ENCODE measurements at regions not wholly inside any gene's neighbourhood (a gene's known extent, or its start where the extent isn't known, plus 50 kb on each side); places are given as distances from the start of the nearest gene placed in this dataset.

DNA sequence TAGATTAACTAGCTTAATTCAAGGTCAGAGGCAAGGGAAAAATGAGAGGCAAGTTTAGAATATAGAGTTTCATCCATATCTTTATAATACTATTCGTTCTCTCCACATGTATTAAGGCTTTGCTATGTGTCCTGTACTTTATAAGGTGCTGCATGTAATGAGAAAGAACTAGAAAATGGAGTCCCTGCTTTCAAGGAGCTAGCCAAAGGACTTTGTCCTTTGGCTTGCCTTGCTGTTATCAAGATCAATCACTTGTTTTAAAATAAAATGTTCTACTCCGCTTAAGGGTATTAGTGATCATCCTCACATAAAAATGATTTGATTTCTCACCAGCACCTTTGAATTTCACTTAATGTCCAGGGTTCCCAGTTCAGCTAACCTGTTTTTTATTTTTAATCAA, 470.9 kb downstream of the WDR72 start:
- Histone ChIP-seq H3K4me2 (replicated peaks; ENCODE audit: extremely low read depth, low read length, poor library complexity, severe bottlenecking) (no peak overlapping the region), H3K4me1 (ENCODE audit: control insufficient read depth in 1 of 2, insufficient read depth in 2 of 2, low read length in 2 of 2) (no peaks in the 10 kb centered on the region), H3K27ac (ENCODE audit: low read depth in 1 of 2, low read length in 2 of 2) (no peak overlapping the region), H3K27me3 (ENCODE audit: control insufficient read depth in 2 of 2, insufficient read depth in 2 of 2, low read length in 2 of 2) (no peaks in the 10 kb centered on the region), H2AFZ (ENCODE audit: insufficient read depth, low read depth, low read length, poor library complexity, severe bottlenecking) (no peak overlapping the region), H3K4me3 (replicated peaks in 1 of 3; ENCODE audit: low read depth in 2 of 3, low read length in 3 of 3) (no peak overlapping the region), H4K20me1 (ENCODE audit: insufficient read depth, low read length) (no peaks in the 10 kb centered on the region), H3K36me3 (replicated peaks in 1 of 2; ENCODE audit: control insufficient read depth in 1 of 2, insufficient read depth in 2 of 2, low read length in 2 of 2) (no peaks in the 10 kb centered on the region), H3K79me2 (ENCODE audit: insufficient read depth, low read length) (no peaks in the 10 kb centered on the region), H3K9me3 (replicated peaks in 1 of 2; ENCODE audit: control insufficient read depth in 1 of 2, insufficient read depth in 1 of 2, low read length in 2 of 2) (peaks cover 0 to 2% of the 10 kb centered on the region in 2 donors), H3K9ac (ENCODE audit: insufficient read depth, low read length, poor library complexity, severe bottlenecking) (no peak overlapping the region)
- intact Hi-C loops (cut with micrococcal nuclease): no loop called here
- no peak for DNase-seq
- H3K4me1 Mint-ChIP-seq: no peaks in the 10 kb centered on the region
- no peak overlapping the region for H3K27ac Mint-ChIP-seq
- TF ChIP-seq, protein P1, sequence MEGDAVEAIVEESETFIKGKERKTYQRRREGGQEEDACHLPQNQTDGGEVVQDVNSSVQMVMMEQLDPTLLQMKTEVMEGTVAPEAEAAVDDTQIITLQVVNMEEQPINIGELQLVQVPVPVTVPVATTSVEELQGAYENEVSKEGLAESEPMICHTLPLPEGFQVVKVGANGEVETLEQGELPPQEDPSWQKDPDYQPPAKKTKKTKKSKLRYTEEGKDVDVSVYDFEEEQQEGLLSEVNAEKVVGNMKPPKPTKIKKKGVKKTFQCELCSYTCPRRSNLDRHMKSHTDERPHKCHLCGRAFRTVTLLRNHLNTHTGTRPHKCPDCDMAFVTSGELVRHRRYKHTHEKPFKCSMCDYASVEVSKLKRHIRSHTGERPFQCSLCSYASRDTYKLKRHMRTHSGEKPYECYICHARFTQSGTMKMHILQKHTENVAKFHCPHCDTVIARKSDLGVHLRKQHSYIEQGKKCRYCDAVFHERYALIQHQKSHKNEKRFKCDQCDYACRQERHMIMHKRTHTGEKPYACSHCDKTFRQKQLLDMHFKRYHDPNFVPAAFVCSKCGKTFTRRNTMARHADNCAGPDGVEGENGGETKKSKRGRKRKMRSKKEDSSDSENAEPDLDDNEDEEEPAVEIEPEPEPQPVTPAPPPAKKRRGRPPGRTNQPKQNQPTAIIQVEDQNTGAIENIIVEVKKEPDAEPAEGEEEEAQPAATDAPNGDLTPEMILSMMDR (IDR thresholded peaks at IDR 0.05): no peak
- no peaks in the 10 kb centered on the region for H3K27me3 Mint-ChIP-seq (ENCODE audit: low read depth in 3 of 3)
- no peaks in the 10 kb centered on the region for H3K36me3 Mint-ChIP-seq
- no peak overlapping the region for H3K4me3 Mint-ChIP-seq
- no CpG with 5 or more reads among the region's 2 CpGs for WGBS (ENCODE audit: insufficient coverage)
- peaks cover 0 to 5% (median 0%) of the 10 kb centered on the region in 7 donors for H3K9me3 Mint-ChIP-seq

DNA sequence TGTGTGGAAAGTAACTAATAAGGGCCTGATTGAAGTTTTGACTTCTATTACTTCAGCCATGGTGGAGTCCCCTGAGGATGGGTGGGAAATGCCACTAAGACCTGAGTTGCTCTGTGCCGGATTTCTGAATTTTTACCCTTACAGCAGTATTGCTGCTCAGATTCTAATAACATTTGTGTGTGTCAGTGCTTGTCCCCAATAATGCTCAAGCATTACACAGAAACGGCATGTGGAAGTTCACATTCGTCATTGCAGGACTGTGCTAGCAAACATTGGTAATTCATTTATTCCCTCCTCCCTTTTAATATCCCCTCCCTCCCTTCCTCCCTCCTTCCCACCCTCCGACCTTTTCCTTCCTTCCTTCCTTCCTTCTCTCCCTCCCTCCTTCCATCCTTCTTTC, 484.5 kb upstream of the ONECUT1 start:
- Histone ChIP-seq H3K27me3 (ENCODE audit: control insufficient read depth in 2 of 2, insufficient read depth in 2 of 2, low read length in 2 of 2) (no peaks in the 10 kb centered on the region), H3K36me3 (replicated peaks in 1 of 2; ENCODE audit: control insufficient read depth in 1 of 2, insufficient read depth in 2 of 2, low read length in 2 of 2) (no peaks in the 10 kb centered on the region), H3K79me2 (ENCODE audit: insufficient read depth, low read length) (no peaks in the 10 kb centered on the region), H3K9ac (ENCODE audit: insufficient read depth, low read length, poor library complexity, severe bottlenecking) (no peak overlapping the region), H2AFZ (ENCODE audit: insufficient read depth, low read depth, low read length, poor library complexity, severe bottlenecking) (no peak overlapping the region), H3K9me3 (replicated peaks in 1 of 2; ENCODE audit: control insufficient read depth in 1 of 2, insufficient read depth in 1 of 2, low read length in 2 of 2) (peaks cover 0 to 2% of the 10 kb centered on the region in 2 donors), H4K20me1 (ENCODE audit: insufficient read depth, low read length) (no peaks in the 10 kb centered on the region), H3K4me2 (replicated peaks; ENCODE audit: extremely low read depth, low read length, poor library complexity, severe bottlenecking) (no peak overlapping the region), H3K4me3 (replicated peaks in 1 of 3; ENCODE audit: low read depth in 2 of 3, low read length in 3 of 3) (no peak overlapping the region), H3K4me1 (ENCODE audit: control insufficient read depth in 1 of 2, insufficient read depth in 2 of 2, low read length in 2 of 2) (no peaks in the 10 kb centered on the region), H3K27ac (ENCODE audit: low read depth in 1 of 2, low read length in 2 of 2) (no peak overlapping the region)
- Mint-ChIP-seq H3K27ac (no peak overlapping the region), H3K4me1 (no peaks in the 10 kb centered on the region), H3K36me3 (no peaks in the 10 kb centered on the region), H3K27me3 (ENCODE audit: low read depth in 3 of 3) (peaks cover 0 to 6% (median 1%) of the 10 kb centered on the region in 3 donors), H3K9me3 (peaks cover 1 to 15% (median 5%) of the 10 kb centered on the region in 7 donors), H3K4me3 (no peak overlapping the region)
- WGBS (ENCODE audit: insufficient coverage): 61% methylated on average over 3 of the region's 4 CpGs
- no peak for DNase-seq
- TF ChIP-seq, protein P1 (IDR thresholded peaks at IDR 0.05): no peak
- intact Hi-C loops (cut with micrococcal nuclease): no loop called here

All from CD14-positive monocyte (primary cell).